ENCODE measurements at regions not wholly inside any gene's neighbourhood (a gene's known extent, or its start where the extent isn't known, plus 50 kb on each side); places are given as distances from the start of the nearest gene placed in this dataset.

- TF ChIP-seq CTCF (IDR thresholded peaks at IDR 0.05) (no peak), POLR2A (IDR thresholded peaks at IDR 0.05) (no peak)
These were observed 150.9 kb upstream of the JUN start for GRCh38 chr1:58934706-58935105.
